Lower leg skin (tissue), 3 donors: ENCODE measurements at regions not wholly inside any gene's neighbourhood (a gene's known extent, or its start where the extent isn't known, plus 50 kb on each side); places are given as distances from the start of the nearest gene placed in this dataset.

Source experiments
- POLR2A ChIP-seq, 2 donors: fragments of 450-650 bp; IDR thresholded peaks; one replicate each; pipeline ENCODE4 v1.6.1; 2016 to 2017; ENCODE audit warnings: antibody characterized with exemption in 2 of 2, mild to moderate bottlenecking in 1 of 2, moderate library complexity in 1 of 2
- TF ChIP-seq, protein P1 (sequence below), 3 donors: fragments of 450-650 bp; IDR thresholded peaks; one replicate each; pipeline ENCODE4 v1.5.1; 2016; ENCODE audit warnings: antibody characterized with exemption in 3 of 3, mild to moderate bottlenecking in 3 of 3, moderate library complexity in 2 of 3

DNA sequence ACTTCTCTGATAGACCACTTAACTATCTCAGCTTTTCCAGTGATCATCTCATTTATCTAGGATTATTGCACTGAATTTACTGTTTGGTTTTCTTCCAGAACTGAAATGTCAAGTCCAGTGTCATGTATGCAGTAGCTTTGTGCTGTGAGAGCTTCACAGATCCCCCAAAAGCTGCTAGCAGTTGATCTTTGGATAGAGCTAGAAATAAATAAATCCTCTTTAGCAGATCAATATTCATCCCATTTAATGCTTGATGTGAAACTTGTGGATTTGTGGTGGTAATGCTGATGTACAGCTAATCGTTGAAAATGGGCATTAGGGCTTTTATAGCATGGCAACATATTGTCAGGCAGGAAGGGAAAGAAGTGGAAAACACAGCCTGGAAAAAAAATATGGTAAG, 509.6 kb upstream of the FAM241A start:
- no peak for TF ChIP-seq POLR2A (IDR thresholded peaks at IDR 0.05)
- TF ChIP-seq, protein P1, sequence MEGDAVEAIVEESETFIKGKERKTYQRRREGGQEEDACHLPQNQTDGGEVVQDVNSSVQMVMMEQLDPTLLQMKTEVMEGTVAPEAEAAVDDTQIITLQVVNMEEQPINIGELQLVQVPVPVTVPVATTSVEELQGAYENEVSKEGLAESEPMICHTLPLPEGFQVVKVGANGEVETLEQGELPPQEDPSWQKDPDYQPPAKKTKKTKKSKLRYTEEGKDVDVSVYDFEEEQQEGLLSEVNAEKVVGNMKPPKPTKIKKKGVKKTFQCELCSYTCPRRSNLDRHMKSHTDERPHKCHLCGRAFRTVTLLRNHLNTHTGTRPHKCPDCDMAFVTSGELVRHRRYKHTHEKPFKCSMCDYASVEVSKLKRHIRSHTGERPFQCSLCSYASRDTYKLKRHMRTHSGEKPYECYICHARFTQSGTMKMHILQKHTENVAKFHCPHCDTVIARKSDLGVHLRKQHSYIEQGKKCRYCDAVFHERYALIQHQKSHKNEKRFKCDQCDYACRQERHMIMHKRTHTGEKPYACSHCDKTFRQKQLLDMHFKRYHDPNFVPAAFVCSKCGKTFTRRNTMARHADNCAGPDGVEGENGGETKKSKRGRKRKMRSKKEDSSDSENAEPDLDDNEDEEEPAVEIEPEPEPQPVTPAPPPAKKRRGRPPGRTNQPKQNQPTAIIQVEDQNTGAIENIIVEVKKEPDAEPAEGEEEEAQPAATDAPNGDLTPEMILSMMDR (IDR thresholded peaks at IDR 0.05), result no peak
